ENCODE measurements at regions not wholly inside any gene's neighbourhood (a gene's known extent, or its start where the extent isn't known, plus 50 kb on each side); places are given as distances from the start of the nearest gene placed in this dataset.

DNA sequence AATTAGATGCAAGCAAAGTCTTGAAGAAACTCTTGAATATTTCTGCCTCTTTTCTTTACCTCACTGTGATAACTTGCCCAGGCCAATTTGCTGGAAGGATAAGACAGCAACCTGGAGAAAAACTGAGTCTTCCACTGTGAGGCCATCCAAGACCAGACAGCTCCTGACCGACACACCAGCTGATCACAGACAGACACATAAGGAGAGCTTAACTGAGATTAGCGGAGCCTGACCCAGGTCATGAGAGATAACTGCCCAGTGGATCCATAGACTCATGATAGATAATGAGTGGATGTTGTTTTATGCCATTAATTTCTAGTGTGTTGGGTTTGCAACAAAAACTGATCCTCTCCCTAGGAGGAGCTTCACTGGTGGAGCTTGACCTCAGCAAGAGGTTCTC, 64.4 kb upstream of the NOX3 start:
- H3K36me3 Mint-ChIP-seq (ENCODE audit: low read depth, unreplicated experiment) = no peaks in the 10 kb centered on the region
- no peak for DNase-seq (ENCODE audit: low spot score)
- TF ChIP-seq, protein P1, sequence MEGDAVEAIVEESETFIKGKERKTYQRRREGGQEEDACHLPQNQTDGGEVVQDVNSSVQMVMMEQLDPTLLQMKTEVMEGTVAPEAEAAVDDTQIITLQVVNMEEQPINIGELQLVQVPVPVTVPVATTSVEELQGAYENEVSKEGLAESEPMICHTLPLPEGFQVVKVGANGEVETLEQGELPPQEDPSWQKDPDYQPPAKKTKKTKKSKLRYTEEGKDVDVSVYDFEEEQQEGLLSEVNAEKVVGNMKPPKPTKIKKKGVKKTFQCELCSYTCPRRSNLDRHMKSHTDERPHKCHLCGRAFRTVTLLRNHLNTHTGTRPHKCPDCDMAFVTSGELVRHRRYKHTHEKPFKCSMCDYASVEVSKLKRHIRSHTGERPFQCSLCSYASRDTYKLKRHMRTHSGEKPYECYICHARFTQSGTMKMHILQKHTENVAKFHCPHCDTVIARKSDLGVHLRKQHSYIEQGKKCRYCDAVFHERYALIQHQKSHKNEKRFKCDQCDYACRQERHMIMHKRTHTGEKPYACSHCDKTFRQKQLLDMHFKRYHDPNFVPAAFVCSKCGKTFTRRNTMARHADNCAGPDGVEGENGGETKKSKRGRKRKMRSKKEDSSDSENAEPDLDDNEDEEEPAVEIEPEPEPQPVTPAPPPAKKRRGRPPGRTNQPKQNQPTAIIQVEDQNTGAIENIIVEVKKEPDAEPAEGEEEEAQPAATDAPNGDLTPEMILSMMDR (IDR thresholded peaks at IDR 0.05; ENCODE audit: unreplicated experiment) = no peak
- H3K27me3 Mint-ChIP-seq (ENCODE audit: unreplicated experiment) = peaks cover 2% of the 10 kb centered on the region
- H3K4me3 Mint-ChIP-seq (ENCODE audit: unreplicated experiment) = no peak overlapping the region
- no peaks in the 10 kb centered on the region for H3K4me1 Mint-ChIP-seq (ENCODE audit: unreplicated experiment)
- no peaks in the 10 kb centered on the region for H3K9me3 Mint-ChIP-seq (ENCODE audit: unreplicated experiment)
- H3K27ac Mint-ChIP-seq (ENCODE audit: unreplicated experiment) = no peak overlapping the region

DNA sequence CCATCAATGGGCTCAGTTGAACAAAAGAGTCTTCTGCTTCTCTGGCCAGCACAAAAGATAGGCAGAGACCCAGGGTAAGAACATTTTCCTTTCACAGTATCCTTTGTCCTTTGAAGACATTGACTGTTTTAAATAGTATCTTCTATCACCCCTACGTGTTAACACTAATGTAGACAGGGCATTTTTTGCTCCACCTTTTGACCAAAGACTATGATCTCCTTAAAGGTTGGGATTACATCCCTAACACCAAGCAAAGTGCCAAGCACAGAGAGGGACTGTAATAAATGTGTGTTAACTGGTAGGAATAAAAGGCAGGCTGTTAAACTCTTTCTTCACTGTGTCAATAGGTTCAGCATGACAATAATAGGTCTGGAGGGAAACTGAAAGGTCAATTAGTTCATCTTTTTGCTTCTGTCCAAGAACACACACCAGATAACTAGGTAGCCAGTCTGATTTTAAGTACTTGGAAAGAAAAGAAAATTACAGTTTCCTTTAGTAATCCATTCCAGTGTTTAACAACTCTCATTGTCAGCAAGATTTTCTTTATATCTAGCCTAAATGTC, 63.6 kb upstream of the NOX3 start:
- no peak overlapping the region for H3K27ac Mint-ChIP-seq (ENCODE audit: unreplicated experiment)
- H3K36me3 Mint-ChIP-seq (ENCODE audit: low read depth, unreplicated experiment) = no peaks in the 10 kb centered on the region
- no peak for DNase-seq (ENCODE audit: low spot score)
- TF ChIP-seq, protein P1 (IDR thresholded peaks at IDR 0.05; ENCODE audit: unreplicated experiment) = no peak
- no peaks in the 10 kb centered on the region for H3K9me3 Mint-ChIP-seq (ENCODE audit: unreplicated experiment)
- peaks cover 2% of the 10 kb centered on the region for H3K27me3 Mint-ChIP-seq (ENCODE audit: unreplicated experiment)
- no peaks in the 10 kb centered on the region for H3K4me1 Mint-ChIP-seq (ENCODE audit: unreplicated experiment)
- H3K4me3 Mint-ChIP-seq (ENCODE audit: unreplicated experiment) = no peak overlapping the region

DNA sequence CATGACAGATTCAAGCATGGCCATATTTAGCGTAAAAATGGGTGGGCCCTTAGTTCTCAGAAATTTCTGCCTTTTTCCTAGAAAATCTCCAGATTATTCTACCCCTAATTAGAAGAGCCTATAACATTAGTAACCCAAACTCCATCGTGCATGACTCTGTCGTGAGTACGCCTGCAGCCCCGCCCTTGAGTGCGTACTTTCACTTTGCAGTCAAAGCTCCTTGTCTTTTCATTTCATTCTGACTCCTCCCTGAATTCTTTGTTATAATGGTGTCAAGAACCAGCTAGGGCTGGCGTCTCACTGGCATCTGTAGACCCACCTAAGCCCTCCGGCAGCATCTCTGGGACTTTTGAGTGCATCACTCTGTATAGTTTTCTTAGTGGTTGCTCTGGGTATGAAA, 61.7 kb upstream of the NOX3 start:
- H3K27me3 Mint-ChIP-seq (ENCODE audit: unreplicated experiment) = peaks cover 2% of the 10 kb centered on the region
- no peak for DNase-seq (ENCODE audit: low spot score)
- TF ChIP-seq, protein P1 (IDR thresholded peaks at IDR 0.05; ENCODE audit: unreplicated experiment) = no peak
- H3K27ac Mint-ChIP-seq (ENCODE audit: unreplicated experiment) = no peak overlapping the region
- no peak overlapping the region for H3K4me3 Mint-ChIP-seq (ENCODE audit: unreplicated experiment)
- H3K9me3 Mint-ChIP-seq (ENCODE audit: unreplicated experiment) = no peaks in the 10 kb centered on the region
- H3K4me1 Mint-ChIP-seq (ENCODE audit: unreplicated experiment) = no peaks in the 10 kb centered on the region
- H3K36me3 Mint-ChIP-seq (ENCODE audit: low read depth, unreplicated experiment) = no peaks in the 10 kb centered on the region

DNA sequence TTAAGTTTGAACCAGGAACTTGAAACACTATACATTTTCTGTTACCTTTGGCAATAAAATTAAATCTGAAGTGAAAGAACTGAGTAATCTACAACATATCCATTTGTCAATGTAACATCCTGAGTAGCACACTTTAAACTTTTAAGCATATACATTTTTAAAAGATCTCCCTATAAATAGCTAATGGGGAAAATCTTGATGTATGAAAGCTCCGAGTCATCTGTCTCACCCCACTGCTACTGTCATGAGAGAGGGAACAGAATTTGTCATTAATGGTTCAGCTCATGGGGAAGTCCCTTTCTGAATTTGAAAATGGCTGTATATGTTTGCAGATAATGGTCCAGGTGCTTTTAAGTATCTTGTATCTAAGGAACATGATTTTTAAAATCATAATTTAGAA, 55.2 kb upstream of the NOX3 start:
- no peak overlapping the region for H3K4me3 Mint-ChIP-seq (ENCODE audit: unreplicated experiment)
- no peak overlapping the region for H3K27ac Mint-ChIP-seq (ENCODE audit: unreplicated experiment)
- DNase-seq (ENCODE audit: low spot score) = no peak

DNA sequence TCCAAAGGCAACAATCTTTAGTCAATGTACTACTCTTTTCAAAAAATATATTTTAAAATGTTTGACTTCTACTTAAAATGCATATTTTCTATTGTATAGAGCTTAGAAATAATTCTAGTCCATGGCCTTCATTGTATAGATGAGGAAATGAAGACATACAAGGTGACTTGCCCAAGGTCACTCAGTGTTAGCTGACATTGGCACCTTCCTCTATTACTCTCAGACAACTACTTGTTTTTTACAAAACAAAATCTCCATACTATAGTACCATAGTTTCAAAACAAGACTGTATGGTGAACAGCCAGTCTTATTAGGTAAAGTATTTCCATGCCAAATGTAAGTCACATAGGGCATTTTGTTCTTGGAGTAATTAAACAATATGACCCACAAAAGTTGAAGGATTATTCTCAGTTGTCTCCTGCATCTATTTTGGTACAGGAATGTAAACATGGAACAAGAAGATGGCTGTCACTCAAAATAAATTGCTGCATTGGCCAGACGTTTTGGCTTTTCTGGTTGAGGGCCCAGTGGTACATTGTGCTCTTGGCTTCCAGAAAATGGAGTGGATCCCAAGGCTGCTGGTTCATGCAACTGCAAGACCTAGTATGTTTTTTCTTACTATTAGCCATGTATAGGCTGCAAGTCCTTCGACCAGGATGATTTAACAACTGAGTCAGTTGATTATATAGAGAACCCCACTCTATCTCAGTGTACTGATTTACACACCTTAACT, 54.3 kb upstream of the NOX3 start:
- H3K27me3 Mint-ChIP-seq (ENCODE audit: unreplicated experiment) = no peaks in the 10 kb centered on the region
- H3K9me3 Mint-ChIP-seq (ENCODE audit: unreplicated experiment) = no peaks in the 10 kb centered on the region
- H3K27ac Mint-ChIP-seq (ENCODE audit: unreplicated experiment) = no peak overlapping the region
- H3K4me3 Mint-ChIP-seq (ENCODE audit: unreplicated experiment) = no peak overlapping the region
- H3K4me1 Mint-ChIP-seq (ENCODE audit: unreplicated experiment) = no peaks in the 10 kb centered on the region
- no peak for DNase-seq (ENCODE audit: low spot score)
- TF ChIP-seq, protein P1 (IDR thresholded peaks at IDR 0.05; ENCODE audit: unreplicated experiment) = no peak
- H3K36me3 Mint-ChIP-seq (ENCODE audit: low read depth, unreplicated experiment) = no peaks in the 10 kb centered on the region

More for the DNA sequence above, 55.2 kb upstream of the NOX3 start:
- no peaks in the 10 kb centered on the region for H3K4me1 Mint-ChIP-seq (ENCODE audit: unreplicated experiment)
- H3K36me3 Mint-ChIP-seq (ENCODE audit: low read depth, unreplicated experiment) = no peaks in the 10 kb centered on the region
- TF ChIP-seq, protein P1 (IDR thresholded peaks at IDR 0.05; ENCODE audit: unreplicated experiment) = no peak
- no peaks in the 10 kb centered on the region for H3K27me3 Mint-ChIP-seq (ENCODE audit: unreplicated experiment)
- no peaks in the 10 kb centered on the region for H3K9me3 Mint-ChIP-seq (ENCODE audit: unreplicated experiment)

Data from endothelial cell (in vitro differentiated cells).